Stimulated activated CD8-positive, alpha-beta memory T cell treated with anti-CD3 and anti-CD28 coated beads, Interleukin-2, amount 100 ng/mL, for 1 hour (primary cell): ENCODE measurements at regions not wholly inside any gene's neighbourhood (a gene's known extent, or its start where the extent isn't known, plus 50 kb on each side); places are given as distances from the start of the nearest gene placed in this dataset.

ENCODE experiments used
- DNase-seq, 2 donors: peaks; one replicate each; pipeline ENCODE4 v3.0.0-alpha.2; 2020; ENCODE audit warnings: low read depth in 2 of 2

DNA sequence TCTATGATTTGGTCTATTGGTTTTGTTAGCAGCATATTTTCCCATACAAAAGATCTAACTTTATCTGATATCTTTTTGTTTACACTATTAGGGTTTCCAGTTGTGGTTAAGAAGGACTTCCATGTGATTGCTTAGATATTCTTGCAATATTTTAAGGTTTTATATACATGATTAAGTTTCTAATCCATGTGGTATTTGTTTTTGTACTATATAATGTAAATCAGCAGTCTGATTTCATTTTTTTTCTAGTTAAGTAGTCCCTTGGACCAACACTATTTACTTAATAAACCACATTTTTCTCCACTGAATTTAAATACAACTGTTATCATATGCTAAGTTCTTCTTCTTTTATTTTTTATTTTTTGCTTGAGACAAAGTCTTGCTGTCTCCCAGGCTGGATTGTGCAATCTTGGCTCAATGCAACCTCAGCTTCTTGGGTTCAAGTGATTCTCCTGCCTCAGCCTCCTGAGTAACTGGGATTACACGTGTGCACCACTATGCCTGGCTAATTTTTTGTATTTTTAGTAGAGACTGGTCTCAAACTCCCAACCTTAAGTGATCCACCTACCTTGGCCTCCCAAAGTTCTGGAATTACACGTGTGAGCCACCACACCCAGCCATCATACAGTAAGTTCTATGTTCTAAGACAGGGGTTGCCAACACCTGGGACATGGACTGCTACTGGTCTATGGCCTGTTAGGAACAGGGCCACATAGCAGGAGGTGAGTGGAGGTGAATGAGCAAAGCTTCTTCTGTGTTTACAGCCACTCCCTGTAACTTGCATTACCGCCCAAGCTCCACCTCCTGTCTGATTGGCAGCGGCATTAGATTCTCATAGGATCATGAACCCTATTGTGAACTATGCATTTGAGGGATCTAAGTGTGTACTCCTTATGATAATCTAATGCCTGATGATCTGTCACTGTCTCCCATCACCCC is 58.5 kb upstream of the RAB27B start:
- DNase-seq: no peak

- DNase-seq: no peak
Measured at GRCh38 chr18:54772056-54772455, 56.2 kb upstream of the RAB27B start.

DNA sequence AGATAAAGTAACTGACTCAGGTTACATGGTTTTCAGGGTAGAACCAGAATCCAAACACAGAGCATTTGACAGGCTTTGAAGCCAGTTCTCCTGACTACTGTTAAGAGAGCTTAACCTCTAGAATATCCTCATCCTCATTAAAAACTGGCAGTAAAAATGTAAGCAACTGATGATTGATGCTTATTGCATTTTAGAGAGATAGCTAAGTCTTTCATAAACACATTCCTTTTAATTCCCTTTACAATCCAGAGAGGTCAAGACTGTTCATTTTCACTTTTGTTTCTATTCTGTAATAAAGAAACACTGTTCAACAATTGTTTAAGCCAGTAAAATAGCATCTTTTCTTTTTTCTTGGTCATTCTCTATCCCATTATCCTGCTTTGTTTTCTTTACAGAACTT is 53.9 kb upstream of the RAB27B start:
- DNase-seq: no peak

DNA sequence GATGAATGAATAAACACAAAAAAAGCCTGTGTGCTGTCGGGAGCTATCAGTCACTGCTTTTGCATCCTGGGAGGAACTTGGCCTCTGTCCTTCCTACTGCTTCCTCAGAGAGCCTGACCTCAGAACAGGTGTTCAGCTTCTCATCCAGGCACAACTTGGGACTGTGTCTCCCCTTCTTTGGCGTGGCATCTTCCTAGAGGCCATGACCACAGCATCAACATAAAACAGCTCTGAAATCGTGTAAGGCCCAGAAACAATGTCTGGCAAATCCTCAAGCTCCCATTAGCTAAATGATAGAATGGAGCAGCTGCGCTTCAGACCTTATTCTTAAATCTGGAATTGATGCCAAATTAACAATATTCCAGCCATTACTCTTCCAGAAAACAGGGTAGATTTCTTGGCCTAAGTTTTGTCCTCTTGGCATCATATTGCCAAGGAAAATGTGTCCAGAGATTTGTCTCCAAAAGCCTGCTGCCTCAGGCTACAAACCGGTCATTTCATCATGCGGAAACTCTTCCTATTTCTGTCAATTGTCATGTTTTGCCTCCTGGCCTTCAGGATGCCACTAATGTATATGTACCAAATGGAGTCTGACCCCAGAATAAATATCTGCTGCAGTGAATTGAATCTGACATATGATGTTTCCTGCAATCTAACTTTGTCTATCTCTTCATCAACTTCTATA is 53.2 kb upstream of the RAB27B start:
- no peak for DNase-seq

DNA sequence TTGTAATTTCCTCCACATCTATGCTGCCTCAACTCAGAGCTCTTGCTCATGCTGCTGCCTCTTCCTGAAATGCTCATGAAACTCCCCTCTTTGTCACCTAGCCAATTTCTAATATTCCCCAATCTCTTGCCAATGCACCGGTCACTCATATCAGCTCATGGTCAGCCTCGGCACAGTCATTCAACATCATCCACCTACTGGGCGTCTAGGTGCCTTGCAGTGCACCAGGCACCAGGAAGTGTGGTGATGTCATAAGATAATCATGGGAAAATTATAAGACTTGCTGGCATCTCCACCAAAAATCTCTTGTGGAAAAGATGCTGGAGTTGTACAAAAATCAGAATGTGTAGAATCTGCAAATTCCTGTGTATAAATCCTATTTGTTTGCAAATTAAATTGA is 52.6 kb upstream of the RAB27B start:
- DNase-seq: no peak

- no peak for DNase-seq
Measured at GRCh38 chr18:54776282-54776977, 51.8 kb upstream of the RAB27B start.

GRCh38 chr18:54777118-54777791 is 51.0 kb upstream of the RAB27B start:
- no peak for DNase-seq

- DNase-seq: no peak
Measured at GRCh38 chr18:54777989-54778388, 50.3 kb upstream of the RAB27B start.
